NCI-H460 (cell line): ENCODE measurements at regions not wholly inside any gene's neighbourhood (a gene's known extent, or its start where the extent isn't known, plus 50 kb on each side); places are given as distances from the start of the nearest gene placed in this dataset.

Experiments
- DNase-seq: peaks from one replicate; pipeline ENCODE4 v3.0.0-alpha.2; 2016; ENCODE audit warnings: low read depth; ENCODE audit errors: extremely low read depth

DNA sequence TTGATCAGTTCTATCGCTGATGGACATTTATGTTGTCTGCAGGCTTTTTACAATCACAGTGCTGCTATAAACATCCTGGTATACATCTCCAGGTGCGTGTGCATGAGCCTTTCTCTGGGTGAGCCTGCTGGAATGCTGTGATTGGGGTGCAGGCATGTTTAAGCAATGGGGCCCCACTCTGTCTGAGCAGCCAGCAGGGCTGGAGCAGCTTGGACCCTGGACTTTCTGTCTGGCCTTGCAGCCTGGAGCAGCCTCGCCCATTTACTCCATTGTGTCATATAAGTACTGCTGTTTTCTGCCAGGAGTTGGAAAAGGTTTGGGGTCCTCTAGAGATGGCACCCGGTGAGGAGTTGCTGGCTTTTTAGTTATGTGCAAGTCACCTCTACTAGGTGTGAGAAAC, 199.0 kb downstream of the KIF26A start:
- no peak for DNase-seq

DNA sequence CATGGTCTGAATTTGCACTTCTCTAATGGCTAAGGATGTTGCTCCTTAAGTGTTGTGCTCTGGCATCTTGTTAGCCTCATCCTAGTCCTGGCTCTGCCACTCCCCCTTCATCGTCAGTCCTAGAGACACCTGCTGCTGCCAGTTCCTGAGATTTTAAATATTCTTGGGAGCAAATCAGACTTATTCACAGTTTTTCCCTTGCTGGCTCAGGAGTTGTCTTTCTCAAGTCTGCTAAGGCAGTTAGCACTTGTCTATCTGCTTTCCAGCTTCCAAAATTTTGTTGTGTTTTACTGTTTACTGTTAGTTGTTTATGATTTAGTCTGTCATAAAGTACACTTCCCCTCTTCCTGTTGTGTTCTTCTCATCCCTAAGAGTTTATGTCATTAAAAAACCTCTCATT, 201.0 kb downstream of the KIF26A start:
- DNase-seq = no peak

DNA sequence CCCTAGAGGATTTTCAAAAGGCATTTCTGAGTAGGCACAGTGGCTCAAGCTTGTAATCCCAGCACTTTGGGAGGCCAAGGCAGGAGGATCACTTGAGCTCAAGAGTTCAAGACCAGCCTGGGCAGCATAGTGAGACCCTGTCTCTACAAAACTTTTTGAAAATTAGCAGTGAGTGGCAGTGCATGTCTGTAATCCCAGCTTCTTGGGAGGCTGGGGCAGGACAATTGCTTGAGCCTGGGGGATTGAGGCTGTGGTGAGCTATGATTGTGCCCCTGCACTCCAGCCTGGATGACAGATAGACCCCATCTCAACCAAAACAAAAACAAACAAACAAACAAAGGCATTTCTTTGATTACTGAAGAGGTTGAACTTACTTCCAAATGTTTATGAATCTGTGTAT, 201.4 kb downstream of the KIF26A start:
- no peak for DNase-seq

DNA sequence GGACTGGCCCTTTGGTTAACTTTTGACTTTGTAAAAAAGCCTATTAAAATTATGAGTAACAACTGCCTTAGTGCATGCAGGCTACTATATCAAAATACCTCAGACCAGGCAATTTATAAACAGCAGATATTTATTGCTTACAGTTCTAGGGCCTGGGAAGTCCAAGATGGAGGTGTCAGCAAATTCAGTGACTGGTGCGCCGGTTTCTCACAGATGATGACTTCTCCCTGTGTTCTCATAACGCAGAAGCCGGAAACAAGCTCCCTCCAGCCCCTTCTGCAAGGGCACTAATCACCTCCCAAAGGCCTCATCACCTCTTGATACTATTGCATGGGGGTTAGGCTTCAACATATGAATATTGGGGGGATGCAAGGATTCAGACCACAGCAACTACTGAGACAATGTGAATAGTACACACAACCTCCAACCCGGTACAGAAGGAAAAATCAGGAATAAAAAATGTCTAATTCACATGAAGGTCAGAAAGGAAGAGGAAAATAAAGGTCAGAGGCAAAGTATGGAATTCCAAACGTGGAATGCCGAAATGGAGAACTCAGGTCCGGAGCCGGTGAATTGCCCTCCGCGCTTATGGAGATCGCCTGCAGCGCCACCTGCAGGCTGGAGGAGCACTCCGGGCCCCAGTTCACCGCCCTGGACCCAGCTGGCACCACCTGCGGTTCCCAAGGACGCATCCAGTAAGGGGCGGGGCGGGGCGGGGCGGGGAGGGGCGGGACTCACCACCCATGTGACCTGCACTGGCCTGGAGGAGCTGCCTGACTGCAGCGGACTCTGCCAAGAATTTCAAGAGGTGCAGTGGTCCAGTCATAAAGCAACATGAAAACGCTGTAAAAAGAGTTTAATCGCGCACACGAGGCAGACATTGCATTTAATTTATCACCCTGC, 203.4 kb downstream of the KIF26A start:
- DNase-seq = peak; percentile 90

DNA sequence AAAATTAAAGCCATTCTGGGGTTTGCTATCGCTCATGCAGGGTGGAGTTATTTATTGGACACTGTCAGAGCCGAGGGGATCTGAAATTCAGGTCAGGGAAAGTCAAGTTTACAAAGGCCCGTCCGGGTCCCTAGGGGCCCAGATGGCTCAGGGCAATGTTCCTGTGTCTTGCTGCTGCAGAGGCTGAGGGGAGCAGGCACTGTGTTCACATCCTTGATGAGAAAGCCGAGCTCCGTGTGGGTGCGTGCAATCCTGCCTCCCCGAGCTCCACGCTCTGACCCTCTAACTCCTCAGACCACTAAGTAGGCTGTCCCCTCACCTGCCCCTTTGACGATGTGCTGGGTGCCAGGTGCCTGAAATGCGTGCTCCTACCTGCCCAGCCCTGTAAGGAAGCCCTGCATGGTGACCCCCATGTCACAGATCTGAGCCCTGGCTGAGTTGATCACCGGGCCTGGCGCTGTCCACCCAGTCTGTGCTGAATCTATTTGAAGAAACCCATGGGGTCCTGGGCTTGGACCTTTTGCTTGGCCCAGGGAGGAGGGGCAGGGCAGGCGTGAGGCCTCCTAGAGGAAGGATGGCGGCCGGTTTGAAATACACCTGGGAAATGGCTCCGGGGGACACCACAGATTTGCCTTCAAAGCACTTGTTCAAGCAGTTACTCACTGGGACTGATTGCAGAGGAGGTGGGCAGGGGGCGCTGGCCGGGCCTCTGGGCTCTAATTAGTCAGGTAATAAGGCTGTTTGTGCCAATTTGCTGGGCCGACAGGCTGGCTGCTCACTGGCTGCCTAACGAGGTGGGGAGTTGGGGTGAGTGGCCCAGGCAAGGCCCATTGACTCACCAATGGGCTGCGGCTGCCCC, 204.3 kb downstream of the KIF26A start:
- DNase-seq = no peak

DNA sequence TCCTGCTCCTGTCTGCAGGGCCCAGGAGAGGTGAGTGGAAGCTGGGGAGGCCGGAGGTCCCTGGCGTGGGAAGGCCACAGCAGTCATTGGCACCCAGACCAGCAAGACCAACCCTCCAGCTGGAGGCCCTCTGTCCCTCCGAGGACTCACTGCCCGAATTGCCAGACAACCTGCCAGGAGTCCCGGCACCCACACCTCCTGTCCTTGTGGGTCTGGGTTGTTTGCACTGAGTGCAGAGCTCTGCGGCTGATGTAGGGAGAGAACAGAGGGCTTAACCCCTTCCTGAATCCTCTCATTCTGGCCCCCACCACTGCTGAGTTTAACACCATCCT, 204.9 kb downstream of the KIF26A start:
- DNase-seq = no peak

DNA sequence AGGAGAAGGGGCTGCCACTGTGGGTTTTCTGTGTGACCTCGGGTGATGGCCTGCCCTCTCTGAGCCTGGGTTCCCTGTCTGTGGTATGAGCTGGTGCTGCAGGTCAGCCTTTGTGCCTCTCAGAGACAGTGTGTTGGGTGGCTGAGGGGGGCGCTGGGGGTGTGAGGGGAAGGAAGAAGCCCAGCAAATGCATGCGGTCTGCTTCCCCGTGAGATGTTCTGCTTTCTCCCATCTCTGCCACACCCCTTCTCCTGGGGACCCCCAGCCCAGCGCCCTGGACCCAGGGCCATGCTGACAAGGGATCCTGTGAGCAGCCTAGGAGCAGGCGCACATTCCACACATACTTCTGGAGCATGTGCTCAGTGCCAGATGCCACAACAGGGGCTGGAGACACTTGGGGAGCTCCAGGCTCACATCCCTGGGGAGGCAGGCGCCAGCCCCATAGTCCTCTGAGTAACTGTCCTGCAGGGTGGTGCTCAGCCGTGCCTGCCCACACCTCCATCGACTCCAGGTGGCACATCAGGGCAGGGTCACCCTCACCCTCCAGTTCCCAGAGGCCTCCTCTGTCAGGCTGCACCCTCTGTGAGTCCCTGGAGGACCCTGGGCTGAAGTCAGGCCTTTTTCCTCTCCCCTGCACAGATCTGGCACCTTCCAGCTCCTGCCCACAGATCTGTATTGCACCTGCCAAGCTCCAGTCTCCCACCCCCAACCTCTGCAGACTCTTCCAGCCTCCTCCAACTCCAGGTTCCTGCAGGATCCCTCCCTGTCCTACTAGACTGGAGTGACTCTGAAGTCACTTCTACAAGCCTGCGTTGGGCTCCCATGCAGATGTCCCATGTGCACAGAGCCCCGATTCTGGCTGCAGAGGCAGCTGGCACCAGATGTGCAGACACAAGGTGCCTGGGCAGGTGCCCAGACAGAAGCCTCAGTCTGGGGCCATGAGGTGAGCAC, 205.6 kb downstream of the KIF26A start:
- no peak for DNase-seq

DNA sequence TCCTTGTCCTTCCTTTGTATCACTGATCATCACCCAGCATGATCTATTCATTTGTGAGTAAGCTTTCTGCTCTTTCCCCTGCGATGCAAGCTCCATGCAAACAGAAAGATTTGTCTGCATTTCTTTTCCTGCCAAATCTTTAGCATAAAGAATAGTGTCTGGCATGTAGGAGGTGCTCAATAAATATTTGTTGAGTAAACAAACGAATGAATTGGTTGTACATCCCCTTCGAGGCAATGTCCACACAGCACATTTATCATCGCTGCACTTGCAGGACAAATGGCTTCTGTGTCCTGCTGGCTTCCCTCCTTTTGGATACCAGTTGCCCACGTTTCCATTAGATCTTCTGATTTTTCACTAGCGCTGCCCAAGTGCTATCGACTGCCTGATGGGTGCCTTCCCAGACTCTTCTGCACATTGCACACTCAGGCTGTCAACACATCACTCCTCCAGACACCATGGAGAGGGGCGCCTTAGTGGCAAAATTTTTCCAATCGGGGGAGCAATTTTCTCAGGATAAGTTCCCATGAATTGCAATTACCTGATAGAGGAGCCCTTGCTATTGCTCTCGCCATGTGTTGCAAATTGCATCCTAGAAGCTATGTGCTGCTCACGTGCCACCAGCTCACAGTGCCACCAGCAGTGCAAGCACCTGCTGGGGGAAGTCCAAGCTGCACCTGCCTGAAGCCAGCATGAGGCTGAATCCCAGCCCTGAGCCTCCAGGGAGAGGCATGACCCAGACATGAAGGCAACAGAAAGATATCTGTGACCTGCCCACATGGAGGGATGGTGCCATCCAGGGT, 206.6 kb downstream of the KIF26A start:
- no peak for DNase-seq

DNA sequence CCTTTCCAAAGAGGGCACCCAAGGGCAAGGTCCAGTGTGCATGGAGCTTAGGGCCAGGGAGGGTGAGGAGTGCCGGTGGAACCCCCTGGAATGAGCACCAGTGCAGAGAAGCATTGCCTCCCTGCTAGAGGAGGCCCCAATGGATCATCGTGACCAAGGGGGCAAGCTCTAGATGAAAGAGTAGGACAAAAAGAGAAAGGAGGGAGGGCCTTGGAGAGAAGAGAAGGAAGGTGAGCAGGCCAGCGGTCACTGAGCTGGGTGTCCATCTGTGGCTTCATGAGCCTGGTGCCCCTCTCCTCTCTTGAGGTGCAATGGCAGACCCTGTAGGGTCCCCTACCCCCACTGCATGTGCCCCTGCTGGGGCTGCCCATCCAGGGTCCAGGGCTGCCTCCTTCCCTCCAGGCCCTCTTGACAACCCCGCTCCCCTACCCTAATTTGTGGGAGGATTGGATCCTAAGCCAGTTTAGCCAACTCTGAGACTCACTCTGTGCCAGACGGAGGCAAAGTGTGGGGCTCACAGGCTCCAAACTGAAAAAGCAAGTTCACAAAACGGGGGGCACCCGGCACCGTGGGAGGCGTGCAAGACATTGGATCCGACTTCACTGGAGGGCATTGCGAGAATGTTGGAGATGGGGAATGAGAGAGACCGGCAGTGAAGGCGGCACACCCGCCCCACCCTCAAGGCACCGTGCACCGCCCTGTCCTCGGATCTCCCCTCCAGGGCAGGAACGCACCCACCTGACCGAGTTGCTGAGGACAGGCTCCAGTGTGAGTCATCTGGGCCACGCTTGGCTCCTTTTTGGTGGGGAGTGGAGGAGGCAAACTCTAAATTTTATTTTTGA, 207.5 kb downstream of the KIF26A start:
- no peak for DNase-seq

DNA sequence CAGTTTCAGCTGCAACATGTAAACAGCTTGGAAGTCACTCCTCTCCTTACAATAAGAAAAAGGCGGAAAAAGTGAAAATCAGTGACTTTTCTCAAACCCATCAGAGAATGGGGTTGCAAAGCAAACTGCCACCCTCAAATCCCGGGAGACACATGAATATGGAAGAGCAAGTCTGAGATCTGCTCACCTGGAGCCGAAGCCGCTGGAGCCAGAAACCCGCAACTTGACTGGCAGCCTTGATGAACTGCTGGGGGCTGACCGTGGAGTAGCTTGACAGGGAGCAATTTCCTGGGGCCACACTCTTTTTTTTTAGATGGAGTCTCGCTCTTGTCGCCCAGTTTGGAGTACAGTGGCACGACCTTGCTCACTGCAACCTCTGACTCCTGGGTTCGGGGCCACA, 208.2 kb downstream of the KIF26A start:
- DNase-seq = no peak

DNA sequence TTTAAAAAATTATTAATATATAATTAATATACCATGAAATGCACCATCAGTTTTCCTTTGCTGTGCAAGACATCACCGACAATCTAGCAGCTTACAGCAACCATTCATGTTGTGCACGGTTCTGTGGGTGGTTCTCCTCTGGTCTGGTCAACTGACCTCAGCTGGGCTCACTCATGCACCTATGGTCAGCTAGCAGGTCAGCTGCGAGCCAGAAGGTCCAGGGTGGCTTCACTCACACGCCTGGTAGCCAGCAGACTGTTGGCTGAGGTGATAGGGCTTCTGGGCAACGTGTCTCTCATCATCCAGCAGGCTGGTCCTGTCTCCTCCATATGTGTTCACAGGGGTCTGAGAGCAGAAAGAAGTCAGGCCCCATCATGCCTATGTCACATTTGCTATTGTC, 210.4 kb downstream of the KIF26A start:
- no peak for DNase-seq

DNA sequence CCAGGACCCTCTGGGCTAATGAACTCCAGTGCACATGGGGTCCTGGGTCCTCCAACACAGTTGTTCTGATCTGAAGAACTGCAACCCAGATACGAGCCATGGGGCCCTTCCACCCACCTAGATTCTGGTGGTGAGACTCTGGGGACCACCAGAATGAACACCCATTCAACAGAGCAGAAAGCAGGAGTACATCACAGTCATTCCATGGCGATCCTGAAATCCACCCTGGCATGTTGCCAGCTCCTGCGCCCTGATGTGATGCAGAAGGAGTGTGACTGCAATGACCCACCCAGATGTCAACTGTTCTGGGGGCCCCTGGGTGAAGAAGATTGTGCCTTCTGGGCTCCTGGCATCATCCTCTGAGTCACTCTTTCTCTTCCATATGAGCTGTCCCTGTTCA, 211.6 kb downstream of the KIF26A start:
- DNase-seq = no peak

DNA sequence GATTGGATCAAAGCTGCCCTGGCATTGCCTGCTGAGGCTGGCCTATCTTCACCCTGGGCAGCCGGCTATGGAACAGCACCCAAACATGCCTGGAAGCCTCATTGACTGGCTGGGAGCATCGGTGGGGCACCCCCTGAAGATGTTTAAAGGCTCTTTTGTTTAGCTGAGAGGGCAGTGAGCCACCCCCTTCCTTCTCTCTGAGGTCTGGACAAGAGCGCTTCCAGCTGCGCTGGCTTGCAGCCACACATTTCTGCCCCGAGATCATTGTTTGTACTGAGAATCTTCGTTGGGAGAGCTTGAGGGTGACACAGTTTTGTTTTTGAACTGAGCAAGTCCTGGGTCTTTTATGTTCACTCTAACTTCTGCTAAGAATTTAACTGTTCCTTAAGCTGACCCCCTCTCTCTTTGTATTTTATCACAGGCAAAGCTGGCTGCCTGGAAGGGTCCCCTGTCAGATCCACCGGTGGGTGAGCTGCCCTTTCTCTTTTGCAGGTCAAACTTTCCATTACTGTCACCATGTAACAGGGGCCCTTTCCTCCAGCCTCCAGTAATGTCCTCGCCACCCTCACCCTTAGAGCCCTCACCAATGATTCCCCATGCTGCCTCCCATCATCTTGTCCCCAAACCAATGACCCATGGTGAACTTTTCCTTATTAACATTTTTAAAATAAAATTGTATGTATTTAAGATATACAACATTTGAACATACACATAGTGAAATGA, 212.2 kb downstream of the KIF26A start:
- no peak for DNase-seq

DNA sequence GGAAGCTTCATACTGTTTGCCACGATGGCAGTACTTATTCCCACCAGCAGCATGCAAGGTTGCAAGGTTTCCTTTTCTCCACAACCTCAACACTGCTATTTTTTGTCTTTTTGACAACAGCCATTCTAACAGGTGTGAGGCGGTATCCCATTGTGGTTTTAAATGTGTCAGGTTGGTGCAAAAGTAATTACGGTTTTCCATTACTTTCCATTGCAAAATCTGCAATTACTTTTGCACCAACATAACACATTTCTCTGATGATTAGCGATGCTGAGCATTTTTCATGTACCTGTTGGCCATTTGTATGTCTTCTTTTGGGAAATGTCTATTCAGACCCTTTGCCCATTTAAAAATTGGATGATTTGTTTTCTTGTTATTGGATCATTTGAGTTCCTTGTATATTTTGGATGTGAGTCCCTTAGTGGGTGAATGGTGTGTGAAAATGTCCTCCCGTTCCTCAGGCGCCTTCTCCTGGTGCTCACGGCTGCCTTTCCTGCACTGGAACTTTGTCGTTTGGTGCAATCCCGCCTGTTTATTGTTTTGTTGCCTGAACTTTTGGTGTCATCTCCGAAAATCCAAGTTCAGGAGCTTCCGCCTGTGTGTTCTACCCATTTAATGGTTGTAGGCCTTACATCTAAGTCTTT, 213.6 kb downstream of the KIF26A start:
- DNase-seq = no peak

DNA sequence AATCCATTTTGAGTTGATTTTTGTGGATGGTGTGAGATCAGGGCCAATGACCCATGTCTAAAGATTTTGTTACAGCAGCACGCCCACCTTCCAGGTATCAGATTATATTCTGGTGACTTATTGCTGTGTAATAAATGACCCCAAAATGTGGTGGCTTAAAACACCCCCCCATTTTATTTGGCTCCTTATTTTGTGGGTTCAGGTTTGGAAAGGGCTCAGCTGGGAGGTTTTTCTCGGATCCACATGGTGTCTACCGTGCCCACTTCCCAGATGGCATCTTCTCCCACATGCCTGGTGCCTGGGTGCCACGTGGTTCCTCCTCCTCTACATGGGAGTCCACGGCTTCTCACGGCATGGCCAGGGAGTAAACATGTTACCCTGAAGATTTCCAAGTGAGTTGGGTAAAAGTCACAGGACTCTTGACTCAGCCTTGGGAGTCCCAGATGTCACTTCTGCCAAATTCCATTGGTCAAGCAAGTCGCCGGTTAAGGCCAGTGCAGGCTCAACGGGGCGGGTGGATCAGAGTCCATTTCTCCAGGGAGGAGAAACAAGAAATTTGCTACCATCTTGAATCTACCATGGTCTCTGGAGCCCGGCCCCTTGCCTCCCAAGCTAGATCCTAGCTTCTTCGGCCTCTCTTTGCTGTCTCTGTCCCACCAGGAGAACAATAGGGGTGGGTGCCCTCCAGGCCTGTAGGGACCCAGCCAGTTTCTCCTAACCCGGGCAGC, 214.3 kb downstream of the KIF26A start:
- DNase-seq = no peak

DNA sequence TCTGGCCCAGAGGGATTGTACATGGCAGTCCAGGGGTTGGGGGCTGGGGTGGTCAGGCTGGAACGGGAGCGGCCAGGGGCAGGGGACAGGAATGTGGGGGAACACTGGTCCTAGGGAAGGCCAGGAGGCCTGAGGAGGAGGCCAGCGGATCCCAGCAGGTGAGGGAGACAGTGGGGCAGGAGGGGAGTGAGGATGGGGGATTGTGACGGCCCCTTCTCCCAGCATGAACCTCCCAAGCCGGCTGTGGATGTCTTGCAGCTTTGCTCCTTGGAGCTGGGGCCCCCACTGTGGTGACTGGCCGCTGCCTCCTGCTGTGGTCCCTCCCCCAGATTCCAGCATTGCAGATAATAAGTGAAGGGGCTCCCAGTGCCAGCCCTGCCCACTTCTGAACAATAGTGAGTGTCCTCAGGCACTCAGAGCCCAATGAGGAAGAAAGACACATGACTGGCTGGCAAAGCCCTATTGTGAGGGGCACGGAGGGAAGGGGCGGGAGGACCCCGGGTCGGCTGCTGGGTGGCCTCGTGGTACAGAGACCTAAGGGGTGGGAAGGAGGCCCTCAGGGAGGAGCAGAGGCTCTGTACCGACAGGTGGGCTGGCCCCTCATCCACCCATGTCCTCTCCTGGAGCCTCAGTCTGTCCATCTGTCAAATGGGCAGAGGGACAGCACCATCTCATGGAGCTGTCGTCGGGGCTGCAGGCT, 215.0 kb downstream of the KIF26A start:
- DNase-seq = no peak
